IPS-15b (cell line): ENCODE measurements at regions not wholly inside any gene's neighbourhood (a gene's known extent, or its start where the extent isn't known, plus 50 kb on each side); places are given as distances from the start of the nearest gene placed in this dataset.

Experiments used
- H3K27me3 ChIP-seq: one replicate; pipeline ENCODE4 v1.6.1; 2013; ENCODE audit warnings: low read length; ENCODE audit not compliant: control insufficient read depth, insufficient read depth
- H3K36me3 ChIP-seq: one replicate; pipeline ENCODE4 v1.6.1; 2013; ENCODE audit warnings: low read length; ENCODE audit not compliant: control insufficient read depth, insufficient read depth
- H3K4me1 ChIP-seq: one replicate; pipeline ENCODE4 v1.6.1; 2013; ENCODE audit warnings: mild to moderate bottlenecking, low read length; ENCODE audit not compliant: control insufficient read depth, insufficient read depth
- H3K4me3 ChIP-seq: one replicate; pipeline ENCODE4 v1.5.1; 2013; ENCODE audit warnings: low read depth, low read length
- H3K9ac ChIP-seq: one replicate; pipeline ENCODE4 v1.6.1; 2013; ENCODE audit warnings: low read depth, mild to moderate bottlenecking, low read length
- H3K9me3 ChIP-seq: one replicate; pipeline ENCODE4 v1.6.1; 2013; ENCODE audit warnings: mild to moderate bottlenecking, low read length; ENCODE audit not compliant: control insufficient read depth, insufficient read depth

DNA sequence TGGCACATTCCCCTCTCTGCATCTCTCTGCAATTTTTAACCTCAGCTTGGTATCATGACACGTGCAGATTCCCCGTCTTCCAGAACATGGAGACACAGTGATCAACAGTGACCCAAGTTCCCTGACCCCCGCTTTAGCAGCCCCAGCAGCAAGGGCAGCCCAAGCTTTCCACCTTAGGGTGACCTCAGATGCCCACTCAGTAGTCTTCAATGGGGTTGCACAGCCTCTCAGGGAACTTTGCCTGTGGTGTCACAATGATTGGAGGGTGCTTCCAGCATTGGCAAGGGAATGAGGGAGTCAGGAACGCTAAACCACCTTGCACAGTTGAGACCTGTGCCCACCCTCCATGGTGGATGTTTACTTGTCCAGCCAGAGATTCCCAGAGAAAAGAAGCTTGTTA, 287.1 kb upstream of the CDH4 start:
- Histone ChIP-seq H3K27me3 (peaks cover 31% of the 10 kb centered on the region), H3K36me3 (no peaks in the 10 kb centered on the region), H3K4me1 (peaks cover 11% of the 10 kb centered on the region), H3K9ac (no peak overlapping the region), H3K4me3 (no peak overlapping the region), H3K9me3 (no peaks in the 10 kb centered on the region)

GRCh38 chr20:60966031-60966430, 286.0 kb upstream of the CDH4 start:
- Histone ChIP-seq H3K9ac (no peak overlapping the region), H3K36me3 (no peaks in the 10 kb centered on the region), H3K27me3 (peaks cover 26% of the 10 kb centered on the region), H3K4me1 (peaks cover 11% of the 10 kb centered on the region), H3K9me3 (no peaks in the 10 kb centered on the region), H3K4me3 (no peak overlapping the region)

- Histone ChIP-seq H3K9me3 (no peaks in the 10 kb centered on the region), H3K4me1 (peaks cover 11% of the 10 kb centered on the region), H3K4me3 (no peak overlapping the region), H3K36me3 (no peaks in the 10 kb centered on the region), H3K27me3 (peaks cover 22% of the 10 kb centered on the region), H3K9ac (no peak overlapping the region)
Observed at GRCh38 chr20:60966766-60967165, 285.3 kb upstream of the CDH4 start.

- Histone ChIP-seq H3K4me1 (peaks cover 8% of the 10 kb centered on the region), H3K27me3 (peaks cover 24% of the 10 kb centered on the region), H3K9me3 (no peaks in the 10 kb centered on the region), H3K9ac (no peak overlapping the region), H3K4me3 (peak overlapping the region; percentile 4), H3K36me3 (no peaks in the 10 kb centered on the region)
Observed at GRCh38 chr20:60967431-60968316, 284.4 kb upstream of the CDH4 start.

- H3K9me3 ChIP-seq, result no peaks in the 10 kb centered on the region
- H3K27me3 ChIP-seq, result peaks cover 26% of the 10 kb centered on the region
- H3K4me1 ChIP-seq, result no peaks in the 10 kb centered on the region
- H3K4me3 ChIP-seq, result no peak overlapping the region
- no peak overlapping the region for H3K9ac ChIP-seq
- H3K36me3 ChIP-seq, result no peaks in the 10 kb centered on the region
Observed at GRCh38 chr20:60968853-60969720, 283.0 kb upstream of the CDH4 start.

DNA sequence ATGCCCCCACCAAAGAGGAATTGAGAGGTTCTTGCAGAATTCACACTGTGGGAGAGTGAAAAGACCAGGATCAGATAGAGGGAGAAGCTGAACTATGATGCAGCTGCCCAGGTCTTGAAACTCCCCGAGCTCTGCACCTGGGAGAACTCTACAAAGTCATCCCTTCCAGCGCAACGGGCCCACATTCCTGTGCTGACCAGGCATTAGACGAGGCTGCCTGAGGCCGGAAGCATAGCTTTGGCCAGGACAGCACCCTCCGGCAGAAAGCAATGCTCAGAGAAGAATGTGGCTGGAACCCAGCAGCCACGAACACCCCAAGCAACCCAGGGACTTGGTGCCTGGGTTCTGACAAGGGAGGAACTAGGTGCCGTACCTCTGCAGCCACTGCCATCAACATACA, 281.5 kb upstream of the CDH4 start:
- H3K27me3 ChIP-seq, result peaks cover 26% of the 10 kb centered on the region

DNA sequence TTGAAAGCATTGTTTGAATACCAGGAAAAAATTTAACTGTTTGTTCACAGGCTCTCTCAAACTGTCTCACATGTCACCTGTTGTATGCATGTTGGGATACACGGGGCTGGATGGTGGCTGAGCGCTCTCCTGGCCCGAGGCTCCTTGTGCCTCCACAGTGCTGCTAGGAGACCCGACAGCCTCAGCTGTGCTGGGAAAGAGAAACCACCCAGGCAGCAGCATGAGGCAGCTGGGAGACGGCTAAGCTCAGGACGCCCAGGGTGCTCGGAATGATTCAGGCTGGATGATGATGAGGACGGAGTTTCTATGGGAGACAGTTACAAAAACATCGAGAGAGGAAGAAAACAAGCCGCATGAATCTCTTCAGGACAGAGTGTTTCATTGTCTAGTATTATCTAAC, 278.0 kb upstream of the CDH4 start:
- Histone ChIP-seq H3K4me1 (no peaks in the 10 kb centered on the region), H3K27me3 (peaks cover 10% of the 10 kb centered on the region), H3K9ac (no peak overlapping the region), H3K9me3 (no peaks in the 10 kb centered on the region), H3K36me3 (no peaks in the 10 kb centered on the region), H3K4me3 (no peak overlapping the region)

More for the DNA sequence above, 281.5 kb upstream of the CDH4 start:
- Histone ChIP-seq H3K9me3 (no peaks in the 10 kb centered on the region), H3K4me3 (no peak overlapping the region), H3K4me1 (no peaks in the 10 kb centered on the region), H3K36me3 (no peaks in the 10 kb centered on the region), H3K9ac (no peak overlapping the region)

GRCh38 chr20:60974441-60974945, 277.6 kb upstream of the CDH4 start:
- no peaks in the 10 kb centered on the region for H3K9me3 ChIP-seq
- H3K27me3 ChIP-seq, result peaks cover 8% of the 10 kb centered on the region
- H3K36me3 ChIP-seq, result no peaks in the 10 kb centered on the region
- H3K4me1 ChIP-seq, result no peaks in the 10 kb centered on the region
- no peak overlapping the region for H3K4me3 ChIP-seq
- no peak overlapping the region for H3K9ac ChIP-seq

- H3K9ac ChIP-seq, result no peak overlapping the region
- no peak overlapping the region for H3K4me3 ChIP-seq
- H3K27me3 ChIP-seq, result peaks cover 8% of the 10 kb centered on the region
- no peaks in the 10 kb centered on the region for H3K4me1 ChIP-seq
- no peaks in the 10 kb centered on the region for H3K36me3 ChIP-seq
- H3K9me3 ChIP-seq, result no peaks in the 10 kb centered on the region
Observed at GRCh38 chr20:60976139-60976538, 275.9 kb upstream of the CDH4 start.

DNA sequence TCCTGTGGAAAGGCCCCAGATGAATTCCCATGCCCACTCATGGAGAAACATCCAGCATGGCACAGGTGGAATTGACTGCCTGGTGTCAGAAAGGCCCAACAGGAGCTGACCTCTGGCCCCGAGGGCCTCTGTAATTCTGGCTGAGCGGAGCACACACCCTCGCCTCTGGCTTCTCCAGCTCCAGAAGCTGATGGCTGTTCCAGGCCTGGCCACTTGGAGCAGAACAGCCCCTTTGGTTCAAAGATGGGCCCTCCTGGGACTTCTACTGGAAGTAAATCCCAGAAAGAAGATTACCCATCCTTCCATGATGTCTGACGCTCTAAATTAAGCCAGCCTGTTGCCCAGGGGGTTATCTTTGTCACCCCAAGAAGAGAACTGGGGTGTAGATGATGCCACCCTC, 275.1 kb upstream of the CDH4 start:
- H3K4me3 ChIP-seq, result no peak overlapping the region
- H3K9me3 ChIP-seq, result no peaks in the 10 kb centered on the region
- H3K9ac ChIP-seq, result no peak overlapping the region
- peaks cover 8% of the 10 kb centered on the region for H3K27me3 ChIP-seq
- H3K4me1 ChIP-seq, result no peaks in the 10 kb centered on the region
- H3K36me3 ChIP-seq, result no peaks in the 10 kb centered on the region

DNA sequence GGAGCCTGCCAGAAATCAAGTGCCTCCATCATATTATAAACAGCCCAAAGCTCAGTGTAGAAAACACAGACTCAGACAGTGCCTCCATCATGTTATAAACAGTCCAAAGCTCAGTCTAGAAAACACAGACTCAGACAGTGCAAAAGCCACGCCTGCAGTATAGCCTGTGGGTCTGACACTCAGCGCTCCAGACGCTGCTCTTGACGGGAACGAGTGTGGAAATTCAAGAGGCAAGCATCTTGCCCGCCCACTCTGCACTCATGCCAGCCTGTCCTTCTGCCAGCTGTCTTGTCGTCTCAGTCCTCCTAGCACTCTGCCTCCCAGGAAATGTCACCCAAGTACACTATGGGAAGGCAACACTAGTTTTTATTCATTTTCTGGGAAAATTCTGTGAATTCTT, 274.2 kb upstream of the CDH4 start:
- H3K4me1 ChIP-seq, result no peaks in the 10 kb centered on the region
- H3K27me3 ChIP-seq, result peaks cover 4% of the 10 kb centered on the region
- H3K9me3 ChIP-seq, result no peaks in the 10 kb centered on the region
- no peak overlapping the region for H3K9ac ChIP-seq
- no peaks in the 10 kb centered on the region for H3K36me3 ChIP-seq
- H3K4me3 ChIP-seq, result no peak overlapping the region
